ENCODE measurements at regions not wholly inside any gene's neighbourhood (a gene's known extent, or its start where the extent isn't known, plus 50 kb on each side); places are given as distances from the start of the nearest gene placed in this dataset.
"Not testable (repeated sequence)": the region's sequence is repeated elsewhere in the genome, so short reads cannot be mapped to it uniquely, and the experiment has no call there.

DNA sequence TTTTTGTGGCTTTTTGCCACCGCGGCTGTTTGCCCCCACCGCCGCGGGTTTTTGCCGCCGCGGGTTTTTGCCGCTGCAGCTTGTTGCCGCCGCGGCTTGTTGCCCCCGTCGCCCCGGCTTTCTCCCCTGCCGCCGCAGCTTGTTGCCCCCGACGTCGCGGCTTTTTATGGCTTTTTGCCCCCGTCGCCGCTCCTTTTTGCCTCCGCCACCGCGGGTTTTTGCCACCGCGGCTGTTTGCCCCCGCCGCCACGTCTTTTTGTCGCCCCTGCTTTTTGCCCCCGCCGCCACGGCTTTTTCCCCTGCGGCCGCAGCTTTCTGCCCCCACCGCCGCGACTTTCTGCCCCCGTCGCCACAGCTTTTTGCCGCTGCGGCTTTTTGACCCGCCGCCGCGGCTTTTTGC lies 149.5 kb downstream of the KCNJ18 start:
- DNase-seq (ENCODE audit: low spot score) = no peak
- TF ChIP-seq, protein P1, sequence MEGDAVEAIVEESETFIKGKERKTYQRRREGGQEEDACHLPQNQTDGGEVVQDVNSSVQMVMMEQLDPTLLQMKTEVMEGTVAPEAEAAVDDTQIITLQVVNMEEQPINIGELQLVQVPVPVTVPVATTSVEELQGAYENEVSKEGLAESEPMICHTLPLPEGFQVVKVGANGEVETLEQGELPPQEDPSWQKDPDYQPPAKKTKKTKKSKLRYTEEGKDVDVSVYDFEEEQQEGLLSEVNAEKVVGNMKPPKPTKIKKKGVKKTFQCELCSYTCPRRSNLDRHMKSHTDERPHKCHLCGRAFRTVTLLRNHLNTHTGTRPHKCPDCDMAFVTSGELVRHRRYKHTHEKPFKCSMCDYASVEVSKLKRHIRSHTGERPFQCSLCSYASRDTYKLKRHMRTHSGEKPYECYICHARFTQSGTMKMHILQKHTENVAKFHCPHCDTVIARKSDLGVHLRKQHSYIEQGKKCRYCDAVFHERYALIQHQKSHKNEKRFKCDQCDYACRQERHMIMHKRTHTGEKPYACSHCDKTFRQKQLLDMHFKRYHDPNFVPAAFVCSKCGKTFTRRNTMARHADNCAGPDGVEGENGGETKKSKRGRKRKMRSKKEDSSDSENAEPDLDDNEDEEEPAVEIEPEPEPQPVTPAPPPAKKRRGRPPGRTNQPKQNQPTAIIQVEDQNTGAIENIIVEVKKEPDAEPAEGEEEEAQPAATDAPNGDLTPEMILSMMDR (conservative IDR thresholded peaks at IDR 0.05; ENCODE audit: low read depth) = no peak
- CTCF ChIA-PET = no interaction called here
- POLR2A ChIA-PET (ENCODE audit: low non-redundant PET) = no interaction called here
- no peak overlapping the region for H3K27ac ChIP-seq

GRCh38 chr17:21842332-21843317 lies 150.3 kb downstream of the KCNJ18 start:
- no peak overlapping the region for H3K27ac ChIP-seq
- no peak for DNase-seq (ENCODE audit: low spot score)
- ChIA-PET POLR2A (ENCODE audit: low non-redundant PET) (no interaction called here), CTCF (no interaction called here)
- TF ChIP-seq, protein P1 (conservative IDR thresholded peaks at IDR 0.05; ENCODE audit: low read depth) = no peak

DNA sequence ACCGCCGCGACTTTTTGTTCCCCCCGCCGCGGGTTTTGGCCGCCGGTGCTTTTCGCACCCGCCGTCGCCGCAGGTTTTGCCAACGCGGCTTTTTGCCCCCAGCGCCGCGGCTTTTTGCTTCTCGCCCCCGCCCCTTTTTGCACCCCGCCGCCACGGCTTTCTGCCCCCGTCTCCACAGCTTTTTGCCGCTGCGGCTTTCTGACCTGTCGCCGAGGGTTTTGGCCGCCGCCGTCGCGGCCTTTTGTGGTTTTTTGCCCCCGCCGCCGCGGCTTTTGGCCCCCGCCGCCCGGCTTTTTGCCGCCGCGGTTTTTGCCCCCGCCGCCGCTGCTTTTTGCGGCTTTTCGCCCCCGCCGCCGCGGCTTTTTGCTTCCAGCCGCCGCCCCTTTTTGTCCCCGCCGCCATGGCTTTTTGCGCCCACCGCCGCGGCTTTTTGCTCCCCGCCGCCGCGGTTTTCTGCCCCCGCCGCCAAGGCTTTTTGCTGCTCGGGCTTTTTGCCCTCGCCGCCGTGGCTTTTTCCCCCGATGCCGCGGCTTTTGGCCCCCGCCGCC lies 151.1 kb downstream of the KCNJ18 start:
- CTCF ChIA-PET = no interaction called here

GRCh38 chr17:21843951-21844590 lies 151.7 kb downstream of the KCNJ18 start:
- no peak overlapping the region for H3K27ac ChIP-seq
- POLR2A ChIA-PET (ENCODE audit: low non-redundant PET) = no interaction called here
- CTCF ChIA-PET = no interaction called here
- TF ChIP-seq, protein P1 (conservative IDR thresholded peaks at IDR 0.05; ENCODE audit: low read depth) = no peak
- DNase-seq (ENCODE audit: low spot score) = no peak

More for the DNA sequence above, 151.1 kb downstream of the KCNJ18 start:
- POLR2A ChIA-PET (ENCODE audit: low non-redundant PET) = no interaction called here
- TF ChIP-seq, protein P1 (conservative IDR thresholded peaks at IDR 0.05; ENCODE audit: low read depth) = no peak
- no peak overlapping the region for H3K27ac ChIP-seq
- no peak for DNase-seq (ENCODE audit: low spot score)

DNA sequence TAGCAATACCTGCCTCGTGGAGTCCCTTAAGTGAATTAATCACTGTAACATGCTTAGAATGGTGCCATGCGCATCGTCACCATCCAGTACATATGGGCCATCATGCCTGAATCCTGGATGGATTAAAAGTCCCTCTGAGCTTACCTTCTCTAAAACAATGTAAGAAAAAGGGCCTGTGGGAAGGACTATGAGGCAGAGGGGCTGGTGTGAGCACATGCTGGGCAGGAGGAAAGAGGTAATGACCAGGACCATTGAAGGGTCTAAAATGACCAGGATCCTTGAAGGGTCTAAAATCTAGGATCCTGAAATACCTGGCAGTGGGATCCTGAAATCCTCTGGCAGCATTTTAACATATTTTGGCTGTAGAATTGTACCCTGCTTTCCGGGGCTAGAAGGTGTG lies 156.2 kb downstream of the KCNJ18 start:
- DNase-seq (ENCODE audit: low spot score); POLR2A ChIA-PET (ENCODE audit: low non-redundant PET); H3K27ac ChIP-seq; CTCF ChIA-PET: not testable (repeated sequence)

DNA sequence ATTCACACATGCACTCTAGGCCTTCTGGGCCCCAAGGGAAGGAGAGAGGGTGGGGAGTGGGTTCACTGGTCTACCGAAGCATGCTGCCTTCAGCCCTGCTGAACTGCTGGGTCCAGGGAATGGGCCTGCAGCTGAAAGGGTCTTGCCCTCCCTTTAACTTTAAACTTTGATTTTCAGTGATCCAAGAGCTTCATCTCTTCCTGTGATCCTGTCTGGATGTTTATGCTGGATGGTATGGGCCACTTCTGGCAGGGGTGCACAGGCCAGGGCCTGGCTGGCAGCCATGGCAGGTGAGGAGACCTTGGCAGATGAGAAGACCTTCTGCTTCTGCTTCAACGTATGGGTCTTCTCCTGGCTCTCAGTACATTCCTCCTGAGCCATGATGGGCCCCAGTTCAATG lies 156.7 kb downstream of the KCNJ18 start:
- DNase-seq (ENCODE audit: low spot score); POLR2A ChIA-PET (ENCODE audit: low non-redundant PET); CTCF ChIA-PET; H3K27ac ChIP-seq: not testable (repeated sequence)

- CTCF ChIA-PET; POLR2A ChIA-PET (ENCODE audit: low non-redundant PET); H3K27ac ChIP-seq; DNase-seq (ENCODE audit: low spot score): not testable (repeated sequence)
These were observed 158.3 kb downstream of the KCNJ18 start for GRCh38 chr17:21850614-21851013.
